CD14-positive monocyte (primary cell): ENCODE measurements at regions not wholly inside any gene's neighbourhood (a gene's known extent, or its start where the extent isn't known, plus 50 kb on each side); places are given as distances from the start of the nearest gene placed in this dataset.

Experiments used
- DNase-seq, 3 donors: peaks; one replicate each; pipeline ENCODE4 v3.0.0-alpha.2; 2011 to 2022
- H2AFZ ChIP-seq: 2 replicates; pipeline ENCODE4 v1.6.0; 2012; ENCODE audit warnings: mild to moderate bottlenecking, low read depth, low read length, inconsistent platforms; ENCODE audit not compliant: insufficient read depth, poor library complexity, severe bottlenecking
- H3K27ac ChIP-seq, 2 donors: 1 replicate in 1 of 2; 2 replicates in 1 of 2; pipeline ENCODE4 v1.5.1; 2012 to 2013; ENCODE audit warnings: low read length in 2 of 2, control low read depth in 1 of 2, inconsistent platforms in 1 of 2, low read depth in 1 of 2, mild to moderate bottlenecking in 1 of 2
- H3K27me3 ChIP-seq, 2 donors: one replicate each; pipeline versions ENCODE4 v1.6.0 to v1.6.1; 2011 to 2013; ENCODE audit warnings: low read length in 2 of 2; ENCODE audit not compliant: control insufficient read depth in 2 of 2, insufficient read depth in 2 of 2
- H3K36me3 ChIP-seq, 2 donors: replicated peaks in 1 of 2; 1 replicate in 1 of 2; 2 replicates in 1 of 2; pipeline versions ENCODE4 v1.5.1 to v1.6.1; 2012 to 2013; ENCODE audit warnings: low read length in 2 of 2, control low read depth in 1 of 2, inconsistent platforms in 1 of 2, mild to moderate bottlenecking in 1 of 2; ENCODE audit not compliant: insufficient read depth in 2 of 2, control insufficient read depth in 1 of 2
- H3K4me1 ChIP-seq, 2 donors: 1 replicate in 1 of 2; 2 replicates in 1 of 2; pipeline versions ENCODE4 v1.5.1 to v1.6.1; 2012 to 2013; ENCODE audit warnings: low read length in 2 of 2, control low read depth in 1 of 2, inconsistent platforms in 1 of 2, mild to moderate bottlenecking in 1 of 2, moderate library complexity in 1 of 2; ENCODE audit not compliant: insufficient read depth in 2 of 2, control insufficient read depth in 1 of 2
- H3K4me2 ChIP-seq: replicated peaks from 2 replicates; pipeline ENCODE3; 2012; ENCODE audit warnings: low read length, moderate library complexity, mild to moderate bottlenecking; ENCODE audit not compliant: poor library complexity, severe bottlenecking; ENCODE audit errors: extremely low read depth
- H3K4me3 ChIP-seq, 3 experiments: fragments of 200-600 bp in 1 of 3; sonication (generic) in 1 of 3; replicated peaks in 1 of 3; 1 replicate in 2 of 3; 2 replicates in 1 of 3; pipeline ENCODE4 v1.5.1; 2011 to 2013; ENCODE audit warnings: low read length in 3 of 3, mild to moderate bottlenecking in 3 of 3, control low read depth in 2 of 3, low read depth in 2 of 3, inconsistent platforms in 1 of 3, moderate library complexity in 1 of 3
- H3K79me2 ChIP-seq: 2 replicates; pipeline ENCODE4 v1.6.0; 2012; ENCODE audit warnings: mild to moderate bottlenecking, control low read depth, inconsistent platforms, low read length, moderate library complexity; ENCODE audit not compliant: insufficient read depth
- H3K9ac ChIP-seq: 2 replicates; pipeline ENCODE4 v1.6.0; 2017; ENCODE audit warnings: low read length, mild to moderate bottlenecking; ENCODE audit not compliant: insufficient read depth, poor library complexity, severe bottlenecking
- H3K9me3 ChIP-seq, 2 donors: replicated peaks in 1 of 2; 1 replicate in 1 of 2; 2 replicates in 1 of 2; pipeline versions ENCODE4 v1.5.1 to v1.6.1; 2012 to 2013; ENCODE audit warnings: low read length in 2 of 2, control low read depth in 1 of 2; ENCODE audit not compliant: control insufficient read depth in 1 of 2, insufficient read depth in 1 of 2
- H4K20me1 ChIP-seq: 2 replicates; pipeline ENCODE4 v1.6.0; 2012; ENCODE audit warnings: mild to moderate bottlenecking, low read length, control low read depth, moderate library complexity; ENCODE audit not compliant: insufficient read depth
- H3K27ac Mint-ChIP-seq, 7 donors: one replicate each; pipeline ENCODE4 v1.8.0; 2020; ENCODE audit warnings: mild to moderate bottlenecking in 7 of 7, mixed read lengths in 7 of 7, moderate library complexity in 6 of 7, inconsistent platforms in 2 of 7
- H3K27me3 Mint-ChIP-seq, 3 donors: one replicate each; pipeline ENCODE4 v1.8.0; 2021 to 2022; ENCODE audit warnings: low read depth in 3 of 3, mild to moderate bottlenecking in 3 of 3, mixed read lengths in 3 of 3, moderate library complexity in 3 of 3, inconsistent platforms in 1 of 3
- H3K36me3 Mint-ChIP-seq, 2 donors: one replicate each; pipeline ENCODE4 v1.8.0; 2020; ENCODE audit warnings: mixed read lengths in 2 of 2, inconsistent platforms in 1 of 2, mild to moderate bottlenecking in 1 of 2
- H3K4me1 Mint-ChIP-seq: one replicate; pipeline ENCODE4 v1.8.0; 2020; ENCODE audit warnings: mild to moderate bottlenecking, mixed read lengths
- H3K4me3 Mint-ChIP-seq, 2 donors: one replicate each; pipeline ENCODE4 v1.8.0; 2020; ENCODE audit warnings: mild to moderate bottlenecking in 2 of 2, mixed read lengths in 2 of 2, moderate library complexity in 1 of 2
- H3K9me3 Mint-ChIP-seq, 7 donors: one replicate each; pipeline ENCODE4 v1.8.0; 2020 to 2022; ENCODE audit warnings: mixed read lengths in 7 of 7, mild to moderate bottlenecking in 6 of 7, moderate library complexity in 6 of 7, inconsistent platforms in 2 of 7
- WGBS: methylation state at CpG from one replicate; pipeline ENCODE4 v1.1.5; 2013; ENCODE audit warnings: missing lambda C conversion rate; ENCODE audit not compliant: insufficient coverage; 5-methylcytosine and 5-hydroxymethylcytosine counted together
- intact Hi-C, 2 donors: fragments of 100-400 bp; cut with micrococcal nuclease; formaldehyde crosslinking; loops; one replicate each; pipeline versions ENCODE4 v1.15.0 to v1.15.1; 2023
- TF ChIP-seq, protein P1 (sequence below): fragments of 200-600 bp; IDR thresholded peaks from one replicate; pipeline ENCODE4 v1.8.0; 2022; ENCODE audit warnings: antibody characterized with exemption, mild to moderate bottlenecking

DNA sequence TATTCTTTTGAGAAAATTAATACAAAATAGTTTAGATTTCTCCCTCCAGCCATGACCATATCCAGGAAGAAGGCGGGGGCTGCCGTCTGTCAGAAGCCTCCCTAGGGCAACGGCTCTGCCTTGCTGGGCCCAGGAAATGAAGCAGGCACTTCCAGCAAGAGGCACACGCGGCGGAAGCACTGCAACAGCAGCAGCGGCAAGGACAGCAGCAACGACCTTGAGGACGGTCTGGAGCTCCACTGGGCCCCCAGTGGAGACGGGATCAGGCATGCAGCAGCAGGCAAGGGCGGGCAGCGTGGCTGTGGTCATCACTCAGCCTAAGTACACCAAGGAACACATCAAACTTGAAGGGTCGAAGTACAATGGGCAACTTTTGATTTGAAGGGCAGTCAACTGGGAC, 61.3 kb upstream of the EPHA6 start:
- Histone ChIP-seq H3K9me3 (peaks cover 4 to 30% of the 10 kb centered on the region in 2 donors), H3K36me3 (no peaks in the 10 kb centered on the region), H4K20me1 (no peaks in the 10 kb centered on the region), H3K4me1 (no peaks in the 10 kb centered on the region), H3K27ac (no peak overlapping the region), H3K4me2 (no peak overlapping the region), H3K4me3 (no peak overlapping the region), H3K9ac (no peak overlapping the region), H3K27me3 (no peaks in the 10 kb centered on the region), H3K79me2 (no peaks in the 10 kb centered on the region), H2AFZ (no peak overlapping the region)
- no peak overlapping the region for H3K27ac Mint-ChIP-seq
- no peaks in the 10 kb centered on the region for H3K36me3 Mint-ChIP-seq
- intact Hi-C loops, result no loop called here
- H3K4me3 Mint-ChIP-seq, result no peak overlapping the region
- TF ChIP-seq, protein P1, sequence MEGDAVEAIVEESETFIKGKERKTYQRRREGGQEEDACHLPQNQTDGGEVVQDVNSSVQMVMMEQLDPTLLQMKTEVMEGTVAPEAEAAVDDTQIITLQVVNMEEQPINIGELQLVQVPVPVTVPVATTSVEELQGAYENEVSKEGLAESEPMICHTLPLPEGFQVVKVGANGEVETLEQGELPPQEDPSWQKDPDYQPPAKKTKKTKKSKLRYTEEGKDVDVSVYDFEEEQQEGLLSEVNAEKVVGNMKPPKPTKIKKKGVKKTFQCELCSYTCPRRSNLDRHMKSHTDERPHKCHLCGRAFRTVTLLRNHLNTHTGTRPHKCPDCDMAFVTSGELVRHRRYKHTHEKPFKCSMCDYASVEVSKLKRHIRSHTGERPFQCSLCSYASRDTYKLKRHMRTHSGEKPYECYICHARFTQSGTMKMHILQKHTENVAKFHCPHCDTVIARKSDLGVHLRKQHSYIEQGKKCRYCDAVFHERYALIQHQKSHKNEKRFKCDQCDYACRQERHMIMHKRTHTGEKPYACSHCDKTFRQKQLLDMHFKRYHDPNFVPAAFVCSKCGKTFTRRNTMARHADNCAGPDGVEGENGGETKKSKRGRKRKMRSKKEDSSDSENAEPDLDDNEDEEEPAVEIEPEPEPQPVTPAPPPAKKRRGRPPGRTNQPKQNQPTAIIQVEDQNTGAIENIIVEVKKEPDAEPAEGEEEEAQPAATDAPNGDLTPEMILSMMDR, result no peak
- no peaks in the 10 kb centered on the region for H3K4me1 Mint-ChIP-seq
- H3K9me3 Mint-ChIP-seq, result peaks cover 4 to 11% (median 7%) of the 10 kb centered on the region in 7 donors
- DNase-seq, result no peak
- H3K27me3 Mint-ChIP-seq, result peaks cover 0 to 2% (median 0%) of the 10 kb centered on the region in 3 donors
- 92% methylated on average over 13 of the region's 13 CpGs for WGBS

DNA sequence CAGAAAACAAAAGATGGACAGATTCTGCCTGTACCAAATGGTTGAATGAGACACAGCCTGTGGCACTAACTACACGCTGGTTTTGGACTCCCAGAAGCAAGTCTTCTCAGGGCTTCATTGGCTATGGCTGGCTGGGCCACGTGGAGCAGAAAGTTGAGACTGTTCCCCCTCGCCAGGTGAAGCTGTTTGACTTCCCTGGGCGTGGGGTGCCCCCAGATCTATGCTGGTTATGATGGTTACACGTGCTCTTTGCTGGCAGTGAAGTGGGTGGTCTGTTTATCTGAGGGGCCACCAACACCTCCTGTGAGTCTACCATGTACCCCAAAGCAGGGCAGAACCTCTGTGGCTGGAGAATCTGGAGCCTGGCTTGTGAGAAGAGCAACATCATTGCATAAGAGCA, 60.3 kb upstream of the EPHA6 start:
- Mint-ChIP-seq H3K4me3 (no peak overlapping the region), H3K27ac (no peak overlapping the region), H3K27me3 (peaks cover 0 to 2% (median 0%) of the 10 kb centered on the region in 3 donors), H3K4me1 (no peaks in the 10 kb centered on the region), H3K36me3 (no peaks in the 10 kb centered on the region), H3K9me3 (peaks cover 4 to 11% (median 7%) of the 10 kb centered on the region in 7 donors)
- no peaks in the 10 kb centered on the region for H3K4me1 ChIP-seq
- no peaks in the 10 kb centered on the region for H3K79me2 ChIP-seq
- no peak for DNase-seq
- no peaks in the 10 kb centered on the region for H3K36me3 ChIP-seq
- H3K27ac ChIP-seq, result no peak overlapping the region
- no peak overlapping the region for H3K9ac ChIP-seq
- H3K9me3 ChIP-seq, result peaks cover 4 to 30% of the 10 kb centered on the region in 2 donors
- H2AFZ ChIP-seq, result no peak overlapping the region
- TF ChIP-seq, protein P1, result no peak
- 88% methylated on average over 2 of the region's 5 CpGs for WGBS
- no peaks in the 10 kb centered on the region for H4K20me1 ChIP-seq
- H3K4me2 ChIP-seq, result no peak overlapping the region
- intact Hi-C loops, result no loop called here
- no peak overlapping the region for H3K4me3 ChIP-seq
- no peaks in the 10 kb centered on the region for H3K27me3 ChIP-seq
